NCI-H2196 (cell line): ENCODE measurements at regions not wholly inside any gene's neighbourhood (a gene's known extent, or its start where the extent isn't known, plus 50 kb on each side); places are given as distances from the start of the nearest gene placed in this dataset.

Experiments used
- DNase-seq: peaks from one replicate; lab custom pipeline; 2025; ENCODE audit not compliant: unreplicated experiment; lab: John Stamatoyannopoulos, UW

- no peak for DNase-seq
These were observed 148.1 kb downstream of the PPARGC1A start for GRCh38 chr4:23741681-23742191.

GRCh38 chr4:23737571-23737970 is 152.3 kb downstream of the PPARGC1A start:
- no peak for DNase-seq

GRCh38 chr4:23736466-23736865 is 153.4 kb downstream of the PPARGC1A start:
- DNase-seq, result no peak

- no peak for DNase-seq
These were observed 155.8 kb downstream of the PPARGC1A start for GRCh38 chr4:23734000-23734399.

GRCh38 chr4:23733476-23733875 is 156.4 kb downstream of the PPARGC1A start:
- no peak for DNase-seq

- DNase-seq, result no peak
These were observed 158.8 kb downstream of the PPARGC1A start for GRCh38 chr4:23730998-23731397.

GRCh38 chr4:23728971-23729370 is 160.9 kb downstream of the PPARGC1A start:
- DNase-seq, result no peak

- DNase-seq, result no peak
These were observed 161.5 kb downstream of the PPARGC1A start for GRCh38 chr4:23728393-23728792.

GRCh38 chr4:23720556-23720955 is 169.3 kb downstream of the PPARGC1A start:
- no peak for DNase-seq

- no peak for DNase-seq
These were observed 171.4 kb downstream of the PPARGC1A start for GRCh38 chr4:23718435-23718834.

GRCh38 chr4:23717528-23718248 is 172.2 kb downstream of the PPARGC1A start:
- no peak for DNase-seq

- no peak for DNase-seq
These were observed 179.5 kb downstream of the PPARGC1A start for GRCh38 chr4:23710298-23710697.

GRCh38 chr4:23707652-23708026 is 182.2 kb downstream of the PPARGC1A start:
- no peak for DNase-seq

GRCh38 chr4:23706972-23707651 is 182.7 kb downstream of the PPARGC1A start:
- DNase-seq, result no peak

- no peak for DNase-seq
These were observed 189.7 kb downstream of the PPARGC1A start for GRCh38 chr4:23700197-23700596.

GRCh38 chr4:23697722-23698121 is 192.1 kb downstream of the PPARGC1A start:
- no peak for DNase-seq

GRCh38 chr4:23697001-23697528 is 192.8 kb downstream of the PPARGC1A start:
- DNase-seq, result no peak

- DNase-seq, result no peak
These were observed 203.5 kb downstream of the PPARGC1A start for GRCh38 chr4:23686169-23686897.

GRCh38 chr4:23685471-23685870 is 204.4 kb downstream of the PPARGC1A start:
- no peak for DNase-seq

GRCh38 chr4:23680671-23681518 is 209.0 kb downstream of the PPARGC1A start:
- DNase-seq, result no peak

GRCh38 chr4:23674694-23675093 is 215.2 kb downstream of the PPARGC1A start:
- DNase-seq, result no peak
